A549 (cell line): ENCODE measurements at regions not wholly inside any gene's neighbourhood (a gene's known extent, or its start where the extent isn't known, plus 50 kb on each side); places are given as distances from the start of the nearest gene placed in this dataset.

ENCODE experiments used
- ATAC-seq, 2 experiments: fragments of 200-7000 bp in 1 of 2; fragments of >200 bp in 1 of 2; cut with Nextera tagmentation in 1 of 2; cut with Tn5 transposase in 1 of 2; 3 replicates each; pipeline versions ENCODE4 v1.8.0 to v1.9.1; 2018 to 2020; ENCODE audit warnings: mild to moderate bottlenecking in 1 of 2, moderate library complexity in 1 of 2
- CTCF ChIA-PET: fragments of 300-600 bp; sonication (Branson Sonifier 250); formaldehyde crosslinking; extraction: SDS; loops from one replicate; lab custom pipeline; 2021; ENCODE audit warnings: antibody characterized with exemption, inconsistent platforms; lab: Yijun Ruan, JAX
- POLR2A ChIA-PET: fragments of 350-600 bp; formaldehyde crosslinking; extraction: SDS; loops from one replicate; lab custom pipeline; 2021; ENCODE audit warnings: antibody characterized with exemption, inconsistent platforms; lab: Yijun Ruan, JAX
- DNase-seq, 2 experiments: peaks; one replicate each; pipeline versions ENCODE4 v3.0.0 to v3.0.0-alpha.2; 2011 to 2016; ENCODE audit warnings: low read depth in 1 of 2, low spot score in 1 of 2
- FAIRE-seq: peaks from 2 replicates; lab custom pipeline; 2011; peaks lifted over from hg19 to GRCh38; lab: Jason Lieb, UNC
- H3K27ac ChIP-seq, 2 experiments: fragments of >200 bp; sonication (Bioruptor Twin); formaldehyde crosslinking; 3 replicates each; pipeline ENCODE4 v1.5.1; 2016 to 2017
- H3K4me1 ChIP-seq: fragments of >200 bp; sonication (Bioruptor Twin); formaldehyde crosslinking; 3 replicates; pipeline ENCODE4 v1.6.1; 2016
- H3K4me2 ChIP-seq: fragments of >200 bp; sonication (Bioruptor Twin); formaldehyde crosslinking; 3 replicates; pipeline ENCODE4 v1.6.1; 2016
- H3K4me3 ChIP-seq: fragments of >200 bp; sonication (Bioruptor Twin); formaldehyde crosslinking; 3 replicates; pipeline ENCODE4 v1.5.1; 2016
- H3K9me3 ChIP-seq: fragments of >200 bp; sonication (Bioruptor Twin); formaldehyde crosslinking; 3 replicates; pipeline ENCODE4 v1.6.1; 2016
- CBX8 ChIP-seq: fragments of 200-600 bp; sonication (generic); IDR thresholded peaks from 2 replicates; pipeline ENCODE4 v1.6.1; 2016
- EHMT2 ChIP-seq: fragments of 200-600 bp; sonication (generic); IDR thresholded peaks from 2 replicates; pipeline ENCODE4 v1.6.1; 2016; ENCODE audit warnings: antibody characterized with exemption, low read depth, mild to moderate bottlenecking, moderate library complexity
- EP300 ChIP-seq, 2 experiments: fragments of >200 bp; sonication (Bioruptor Twin); formaldehyde crosslinking; IDR thresholded peaks; 2 replicates in 1 of 2; 3 replicates in 1 of 2; pipeline ENCODE4 v1.6.1; 2016 to 2017
- FOSB ChIP-seq: fragments of 250-450 bp; sonication (Bioruptor Pico); IDR thresholded peaks from 2 replicates; pipeline ENCODE4 v1.5.0; 2020; ENCODE audit warnings: mild to moderate bottlenecking, moderate library complexity
- FOSL2 ChIP-seq, 2 experiments: fragments of 450-650 bp in 1 of 2; fragments of >200 bp in 1 of 2; sonication (Bioruptor Twin) in 1 of 2; formaldehyde crosslinking; IDR thresholded peaks; 2 replicates each; pipeline versions ENCODE4 v1.5.0 to v1.6.1; 2016 to 2020; ENCODE audit warnings: mild to moderate bottlenecking in 1 of 2, moderate library complexity in 1 of 2
- HDAC2 ChIP-seq: fragments of 200-600 bp; sonication (generic); IDR thresholded peaks from 2 replicates; pipeline ENCODE4 v1.6.1; 2016
- HEYL ChIP-seq: fragments of 250-450 bp; sonication (Bioruptor Pico); IDR thresholded peaks from 2 replicates; pipeline ENCODE4 v1.8.0; 2021; ENCODE audit warnings: mild to moderate bottlenecking, moderate library complexity
- HOXB5 ChIP-seq: fragments of 250-450 bp; sonication (Bioruptor Pico); IDR thresholded peaks from 2 replicates; pipeline ENCODE4 v1.5.0; 2020; ENCODE audit warnings: mild to moderate bottlenecking, moderate library complexity
- NFE2L2 ChIP-seq: fragments of 150-350 bp; conservative IDR thresholded peaks from 2 replicates; pipeline ENCODE4 v1.6.1; 2014; ENCODE audit warnings: low read length
- NR3C1 ChIP-seq: fragments of >200 bp; sonication (Bioruptor Twin); formaldehyde crosslinking; IDR thresholded peaks from 3 replicates; pipeline ENCODE4 v1.6.1; 2017
- RAD21 ChIP-seq, 2 experiments: fragments of >200 bp in 1 of 2; sonication (Bioruptor Twin) in 1 of 2; formaldehyde crosslinking in 1 of 2; IDR thresholded peaks in 1 of 2; conservative IDR thresholded peaks in 1 of 2; 2 replicates in 1 of 2; 3 replicates in 1 of 2; pipeline ENCODE4 v1.6.1; 2012 to 2018; ENCODE audit warnings: inconsistent platforms in 1 of 2
- RCOR1 ChIP-seq: fragments of 150-350 bp; IDR thresholded peaks from 2 replicates; pipeline ENCODE4 v1.6.1; 2014; ENCODE audit warnings: antibody characterized with exemption, low read length, low read depth
- RFX5 ChIP-seq: fragments of 450-650 bp; IDR thresholded peaks from 2 replicates; pipeline ENCODE4 v1.7.1; 2014; ENCODE audit warnings: antibody characterized with exemption, mild to moderate bottlenecking, moderate library complexity
- TFCP2L1 ChIP-seq: fragments of 250-450 bp; sonication (Bioruptor Pico); IDR thresholded peaks from 2 replicates; pipeline ENCODE4 v1.5.0; 2021; ENCODE audit warnings: mild to moderate bottlenecking
- TP53 ChIP-seq: fragments of 250-450 bp; sonication (Bioruptor Pico); IDR thresholded peaks from 2 replicates; pipeline ENCODE4 v1.5.0; 2021; ENCODE audit warnings: mild to moderate bottlenecking, moderate library complexity
- ZC3H11A ChIP-seq: fragments of 450-650 bp; IDR thresholded peaks from 2 replicates; pipeline ENCODE4 v1.6.1; 2014; ENCODE audit warnings: antibody characterized with exemption, mild to moderate bottlenecking
- ZFP36 ChIP-seq: fragments of 450-650 bp; IDR thresholded peaks from 2 replicates; pipeline ENCODE4 v1.6.1; 2014; ENCODE audit warnings: borderline replicate concordance; ENCODE audit not compliant: partially characterized antibody
- ZNF302 ChIP-seq: fragments of 250-450 bp; sonication (Bioruptor Pico); IDR thresholded peaks from 2 replicates; pipeline ENCODE4 v1.9.0; 2021; ENCODE audit warnings: inconsistent platforms, mild to moderate bottlenecking, moderate library complexity
- ZSCAN20 ChIP-seq: fragments of 250-450 bp; sonication (Bioruptor Pico); IDR thresholded peaks from 2 replicates; pipeline ENCODE4 v1.8.0; 2022; ENCODE audit warnings: mild to moderate bottlenecking, moderate library complexity
- WGBS: methylation state at CpG from one replicate; pipeline ENCODE4 v1.1.6; 2017; ENCODE audit errors: missing lambda C conversion rate; 5-methylcytosine and 5-hydroxymethylcytosine counted together
- TF ChIP-seq, protein P1 (sequence below): IDR thresholded peaks from 2 replicates; pipeline ENCODE4 v1.6.1; 2012
- TF ChIP-seq, protein P2 (sequence below): fragments of 250-450 bp; sonication (Bioruptor Pico); IDR thresholded peaks from 2 replicates; pipeline ENCODE4 v1.5.0; 2021; ENCODE audit warnings: mild to moderate bottlenecking, moderate library complexity, borderline replicate concordance
- TF ChIP-seq, protein P3 (sequence below): fragments of 250-450 bp; sonication (Bioruptor Pico); IDR thresholded peaks from 2 replicates; pipeline ENCODE4 v1.5.0; 2020; ENCODE audit warnings: low read depth, mild to moderate bottlenecking, moderate library complexity
- TF ChIP-seq, protein P4 (sequence below): fragments of >200 bp; sonication (Bioruptor Twin); formaldehyde crosslinking; IDR thresholded peaks from 2 replicates; pipeline ENCODE4 v1.6.1; 2016

DNA sequence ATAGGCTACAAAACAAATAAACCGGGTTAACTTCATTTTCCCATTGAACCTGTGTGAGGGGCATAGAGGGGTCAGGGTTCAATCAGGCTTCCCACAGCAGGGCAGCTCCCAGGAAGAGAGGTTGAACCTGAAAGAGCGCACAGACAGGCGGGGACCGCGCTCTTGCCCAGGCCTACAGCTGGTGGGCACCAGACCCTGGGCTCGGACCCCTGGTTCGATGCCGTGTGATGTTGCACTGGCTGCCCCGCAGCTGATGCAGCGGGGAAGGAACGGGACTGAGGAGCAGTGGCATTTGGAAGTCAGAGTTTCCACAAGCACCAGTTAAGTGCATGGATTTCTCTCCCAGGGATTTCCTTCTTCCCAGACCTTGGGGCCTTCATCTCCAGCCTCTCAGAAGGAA, 72.6 kb upstream of the INSIG1 start (continued):
- TF ChIP-seq, protein P1, sequence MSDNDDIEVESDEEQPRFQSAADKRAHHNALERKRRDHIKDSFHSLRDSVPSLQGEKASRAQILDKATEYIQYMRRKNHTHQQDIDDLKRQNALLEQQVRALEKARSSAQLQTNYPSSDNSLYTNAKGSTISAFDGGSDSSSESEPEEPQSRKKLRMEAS = no peak
- no peak for TF ChIP-seq ZSCAN20 (CRISPR knock-in tag)

DNA sequence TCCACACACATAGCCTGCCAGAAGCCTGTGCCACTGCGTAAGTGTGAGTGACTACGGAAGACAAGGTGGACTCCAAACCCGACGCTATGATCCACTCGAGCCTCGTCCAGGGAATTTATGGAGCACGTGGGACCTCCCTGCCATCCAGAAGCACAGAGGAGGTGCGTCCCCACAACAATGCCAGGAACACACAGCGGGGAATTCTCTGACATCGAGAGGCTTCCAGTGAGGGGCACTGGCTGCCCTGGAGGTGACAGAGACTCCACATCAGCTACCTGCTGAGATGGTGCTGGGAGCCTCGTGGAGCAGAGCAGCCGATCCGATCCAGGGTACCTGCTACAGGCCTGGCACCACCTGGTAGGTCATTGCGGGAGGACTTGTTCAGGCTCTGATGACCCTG, 72.2 kb upstream of the INSIG1 start:
- Histone ChIP-seq H3K27ac (no peak overlapping the region), H3K4me2 (no peak overlapping the region), H3K4me1 (peaks cover 28% of the 10 kb centered on the region), H3K4me3 (no peak overlapping the region), H3K9me3 (no peaks in the 10 kb centered on the region)
- FAIRE-seq = no peak
- ATAC-seq = no peak
- TF ChIP-seq, protein P2, sequence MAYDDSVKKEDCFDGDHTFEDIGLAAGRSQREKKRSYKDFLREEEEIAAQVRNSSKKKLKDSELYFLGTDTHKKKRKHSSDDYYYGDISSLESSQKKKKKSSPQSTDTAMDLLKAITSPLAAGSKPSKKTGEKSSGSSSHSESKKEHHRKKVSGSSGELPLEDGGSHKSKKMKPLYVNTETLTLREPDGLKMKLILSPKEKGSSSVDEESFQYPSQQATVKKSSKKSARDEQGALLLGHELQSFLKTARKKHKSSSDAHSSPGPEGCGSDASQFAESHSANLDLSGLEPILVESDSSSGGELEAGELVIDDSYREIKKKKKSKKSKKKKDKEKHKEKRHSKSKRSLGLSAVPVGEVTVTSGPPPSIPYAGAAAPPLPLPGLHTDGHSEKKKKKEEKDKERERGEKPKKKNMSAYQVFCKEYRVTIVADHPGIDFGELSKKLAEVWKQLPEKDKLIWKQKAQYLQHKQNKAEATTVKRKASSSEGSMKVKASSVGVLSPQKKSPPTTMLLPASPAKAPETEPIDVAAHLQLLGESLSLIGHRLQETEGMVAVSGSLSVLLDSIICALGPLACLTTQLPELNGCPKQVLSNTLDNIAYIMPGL (CRISPR knock-in tag) = no peak
- TF ChIP-seq EHMT2 (no peak), EP300 (IDR thresholded peaks at IDR 0.05) (no peak), FOSL2 (IDR thresholded peaks at IDR 0.05) (no peak), FOSL2 (CRISPR knock-in tag; IDR thresholded peaks at IDR 0.05) (no peak)
- ChIA-PET CTCF (no interaction called here), POLR2A (no interaction called here)
- no peak for DNase-seq
- WGBS = 96% methylated on average over 10 of the region's 14 CpGs

DNA sequence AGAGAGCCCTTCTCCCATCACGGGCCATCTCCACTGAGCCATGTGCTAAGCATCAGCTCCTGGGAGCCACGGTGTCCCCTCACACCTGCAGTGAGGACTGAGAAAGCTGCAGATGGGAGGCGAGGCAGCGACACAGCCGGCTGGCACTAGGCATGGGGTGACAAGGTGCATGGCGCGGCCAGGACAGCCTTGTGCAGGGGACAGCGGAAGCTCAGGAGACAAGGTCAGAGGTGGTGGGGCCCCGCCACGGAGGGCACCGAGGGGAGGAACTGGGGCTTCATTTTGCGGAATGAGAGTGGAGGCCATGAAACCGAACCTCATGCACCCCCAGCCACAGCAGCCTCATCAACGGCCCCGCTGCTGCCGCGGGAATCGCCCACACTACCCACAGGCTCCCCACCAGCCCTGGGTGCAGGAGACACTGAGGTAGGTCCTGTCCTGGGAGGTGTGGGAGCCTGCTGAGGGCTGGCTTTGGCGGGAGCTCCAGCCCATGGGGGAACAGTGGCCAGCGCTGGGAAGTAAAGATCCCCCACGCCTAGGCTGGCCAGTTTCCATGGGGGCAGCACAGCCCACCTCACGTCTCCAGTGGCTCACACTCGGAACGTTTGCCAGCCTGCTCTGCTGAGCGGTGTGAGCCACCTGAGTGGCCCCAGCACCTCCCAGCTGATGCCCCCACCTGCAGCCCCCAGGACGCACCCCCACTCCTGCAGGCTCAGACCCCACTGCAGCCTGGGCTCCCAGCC, 71.2 kb upstream of the INSIG1 start:
- TF ChIP-seq RFX5 (no peak), HOXB5 (CRISPR knock-in tag) (no peak), ZC3H11A (no peak), EHMT2 (no peak), TFCP2L1 (CRISPR knock-in tag) (no peak), RAD21 (conservative IDR thresholded peaks at IDR 0.05 in 1 of 2, IDR thresholded peaks at IDR 0.05 in 1 of 2) (no peak), ZNF302 (no peak), ZFP36 (no peak), HDAC2 (no peak), CBX8 (no peak), FOSB (no peak), HEYL (CRISPR knock-in tag) (no peak), NR3C1 (no peak), TP53 (CRISPR knock-in tag) (no peak), ZSCAN20 (CRISPR knock-in tag) (no peak), RCOR1 (no peak), NFE2L2 (no peak)
- TF ChIP-seq, protein P3, sequence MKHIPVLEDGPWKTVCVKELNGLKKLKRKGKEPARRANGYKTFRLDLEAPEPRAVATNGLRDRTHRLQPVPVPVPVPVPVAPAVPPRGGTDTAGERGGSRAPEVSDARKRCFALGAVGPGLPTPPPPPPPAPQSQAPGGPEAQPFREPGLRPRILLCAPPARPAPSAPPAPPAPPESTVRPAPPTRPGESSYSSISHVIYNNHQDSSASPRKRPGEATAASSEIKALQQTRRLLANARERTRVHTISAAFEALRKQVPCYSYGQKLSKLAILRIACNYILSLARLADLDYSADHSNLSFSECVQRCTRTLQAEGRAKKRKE = no peak
- TF ChIP-seq, protein P1 = no peak
- TF ChIP-seq, protein P4, sequence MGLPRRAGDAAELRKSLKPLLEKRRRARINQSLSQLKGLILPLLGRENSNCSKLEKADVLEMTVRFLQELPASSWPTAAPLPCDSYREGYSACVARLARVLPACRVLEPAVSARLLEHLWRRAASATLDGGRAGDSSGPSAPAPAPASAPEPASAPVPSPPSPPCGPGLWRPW = no peak
- no peak for ATAC-seq
- Histone ChIP-seq H3K4me3 (no peak overlapping the region), H3K9me3 (no peaks in the 10 kb centered on the region), H3K27ac (no peak overlapping the region), H3K4me1 (peaks cover 31% of the 10 kb centered on the region), H3K4me2 (no peak overlapping the region)
- ChIA-PET CTCF (interaction anchor here (1.2 kb wide), 1 partner anchor 8 kb away, joined by 5 read pairs; no protein-coding TSS in a partner anchor), POLR2A (no interaction called here)
- WGBS = 88% methylated on average over 22 of the region's 26 CpGs
- DNase-seq = no peak
- FAIRE-seq = no peak
